GM12892 (cell line): ENCODE measurements at regions not wholly inside any gene's neighbourhood (a gene's known extent, or its start where the extent isn't known, plus 50 kb on each side); places are given as distances from the start of the nearest gene placed in this dataset.

Experiments
- DNase-seq: peaks from one replicate; pipeline ENCODE4 v3.0.0; 2011; ENCODE audit not compliant: insufficient read length
- FAIRE-seq: peaks from 2 replicates; lab custom pipeline; 2011; peaks lifted over from hg19 to GRCh38; lab: Jason Lieb, UNC
- POLR2A ChIP-seq: IDR thresholded peaks from 2 replicates; pipeline ENCODE4 v1.6.1; 2011; ENCODE audit warnings: low read depth, low read length, control low read depth
- POLR2AphosphoS5 ChIP-seq: IDR thresholded peaks from 2 replicates; pipeline ENCODE4 v1.6.1; 2011; ENCODE audit warnings: low read depth, low read length, control low read depth
- TAF1 ChIP-seq: IDR thresholded peaks from 2 replicates; pipeline ENCODE4 v1.6.1; 2011; ENCODE audit warnings: low read depth, mild to moderate bottlenecking, control low read depth, low read length, borderline replicate concordance

DNA sequence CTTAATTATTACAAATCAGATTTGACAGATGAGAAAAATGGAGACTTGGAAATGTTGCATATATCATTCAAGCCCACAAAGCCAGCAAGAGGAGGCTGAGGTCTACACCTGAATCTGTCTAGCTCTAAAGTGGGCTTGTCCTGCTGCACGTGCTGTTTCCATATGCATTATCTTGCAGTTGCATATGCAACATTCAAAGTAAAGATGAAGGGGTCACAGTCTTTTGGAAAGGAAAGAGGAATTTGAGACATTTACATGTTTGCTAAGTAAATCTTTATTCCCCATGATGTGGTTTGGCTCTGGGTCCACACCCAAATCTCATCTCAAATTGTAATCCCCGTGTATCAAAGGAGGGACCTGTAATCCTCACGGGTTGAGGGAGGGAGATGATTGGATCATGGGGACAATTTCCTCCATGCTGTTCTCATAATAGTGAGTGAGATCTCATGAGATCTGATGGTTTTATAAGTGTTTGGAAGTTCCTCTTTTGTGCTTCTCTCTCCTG, 98.3 kb downstream of the BACH1 start:
- TF ChIP-seq TAF1 (no peak), POLR2AphosphoS5 (no peak), POLR2A (no peak)
- DNase-seq = no peak
- FAIRE-seq = no peak

DNA sequence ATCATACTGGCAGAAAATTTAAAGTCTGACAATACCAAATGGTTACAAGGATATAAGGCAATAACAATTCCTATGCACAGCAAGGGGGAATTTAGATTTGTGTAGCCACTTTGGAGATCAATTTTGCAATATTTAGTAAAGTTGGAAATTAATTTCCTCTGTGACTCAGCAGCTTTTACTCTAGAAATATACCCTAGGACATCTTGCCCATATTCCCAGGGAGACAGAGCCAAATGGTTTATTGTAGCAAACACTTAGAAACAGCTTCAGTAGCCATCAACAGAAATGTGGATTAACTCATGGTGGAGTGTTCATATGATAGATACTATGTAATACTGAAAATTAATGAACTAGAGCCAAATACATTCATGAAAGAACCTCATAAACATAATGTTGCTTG, 104.6 kb downstream of the BACH1 start:
- TF ChIP-seq POLR2A (no peak), TAF1 (no peak), POLR2AphosphoS5 (no peak)
- FAIRE-seq (no peak), DNase-seq (no peak)

DNA sequence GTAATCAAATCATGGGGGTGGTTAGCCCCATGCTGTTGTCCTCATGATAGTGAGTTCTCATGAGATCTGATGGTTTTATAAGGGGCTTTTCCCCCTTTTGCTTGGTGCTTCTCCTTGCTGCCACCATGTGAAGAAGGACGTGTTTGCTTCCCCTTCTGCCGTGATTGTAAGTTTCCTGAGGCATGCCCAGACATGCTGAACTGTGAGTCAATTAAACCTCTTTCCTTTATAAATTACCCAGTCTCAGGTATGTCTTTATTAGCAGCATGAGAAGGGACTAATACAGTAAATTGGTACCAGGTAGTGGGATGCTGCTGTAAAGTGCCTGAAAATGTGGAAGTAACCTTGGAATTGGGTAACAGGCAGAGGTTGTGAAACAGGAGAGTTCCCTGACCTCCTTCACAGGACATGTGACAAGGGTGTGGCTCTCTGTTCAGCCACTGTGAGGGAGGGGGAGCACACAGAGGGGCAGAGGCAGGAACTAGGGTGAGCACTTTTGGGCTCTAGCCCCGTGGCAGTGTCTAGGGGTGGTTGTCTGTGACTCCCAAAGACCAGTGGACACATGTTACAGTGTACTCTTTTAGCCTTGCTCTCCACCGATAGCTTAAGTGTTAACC, 105.3 kb downstream of the BACH1 start:
- FAIRE-seq = no peak
- no peak for DNase-seq

DNA sequence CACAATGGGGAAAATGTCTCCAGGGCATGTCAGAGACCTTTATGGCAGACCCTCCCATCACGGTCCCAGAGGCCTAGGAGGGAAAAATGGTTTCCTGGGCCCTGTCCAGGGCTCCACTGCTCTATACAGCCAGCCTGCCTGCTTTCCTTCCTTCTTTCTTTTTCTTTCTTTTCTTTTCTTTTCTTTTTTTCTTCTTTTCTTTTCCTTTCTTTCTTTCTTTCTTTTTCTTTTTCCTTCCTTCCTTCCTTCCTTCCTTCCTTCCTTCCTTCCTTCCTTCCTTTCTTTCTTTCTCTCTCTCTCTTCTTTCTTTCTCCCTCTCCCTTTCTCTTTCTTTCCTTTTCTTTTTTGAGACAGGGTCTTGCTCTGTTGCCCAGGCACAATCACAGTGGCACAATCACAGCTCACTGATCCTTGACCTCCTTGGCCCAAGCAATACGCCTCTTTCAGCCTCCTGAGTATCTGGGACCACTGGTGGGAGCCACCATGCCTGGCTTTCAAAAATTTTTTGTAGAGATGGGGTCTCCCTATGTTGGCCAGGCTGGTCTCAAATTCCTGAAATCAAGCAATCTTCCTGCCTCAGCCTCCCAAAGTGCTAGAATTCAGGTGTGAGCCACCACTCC, 106.9 kb downstream of the BACH1 start:
- FAIRE-seq (no peak), DNase-seq (no peak)
- TF ChIP-seq POLR2AphosphoS5 = no peak
- no peak for TF ChIP-seq TAF1
- no peak for TF ChIP-seq POLR2A

More for the DNA sequence above, 105.3 kb downstream of the BACH1 start:
- TF ChIP-seq POLR2A (no peak), TAF1 (no peak), POLR2AphosphoS5 (no peak)

DNA sequence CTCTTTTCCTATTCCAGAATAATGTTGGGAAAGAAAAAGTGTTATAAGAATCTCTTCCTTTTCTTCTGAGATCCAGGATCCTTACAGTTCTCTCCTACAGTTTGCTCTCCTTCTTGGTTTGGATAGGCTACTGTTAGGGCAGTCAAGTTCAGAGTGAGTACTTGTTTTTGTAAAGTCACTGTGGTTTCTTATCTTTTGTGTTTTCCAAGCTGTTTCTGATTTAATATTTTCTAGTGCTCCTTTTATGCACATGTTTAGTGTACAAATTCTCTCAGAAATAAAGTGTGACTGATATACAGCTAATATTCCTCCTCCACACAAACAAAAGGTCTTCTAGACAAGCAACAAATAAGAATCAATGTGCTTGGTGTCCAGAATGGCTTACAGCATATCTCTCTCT, 107.7 kb downstream of the BACH1 start:
- no peak for TF ChIP-seq POLR2A
- no peak for TF ChIP-seq TAF1
- no peak for TF ChIP-seq POLR2AphosphoS5
- no peak for FAIRE-seq

DNA sequence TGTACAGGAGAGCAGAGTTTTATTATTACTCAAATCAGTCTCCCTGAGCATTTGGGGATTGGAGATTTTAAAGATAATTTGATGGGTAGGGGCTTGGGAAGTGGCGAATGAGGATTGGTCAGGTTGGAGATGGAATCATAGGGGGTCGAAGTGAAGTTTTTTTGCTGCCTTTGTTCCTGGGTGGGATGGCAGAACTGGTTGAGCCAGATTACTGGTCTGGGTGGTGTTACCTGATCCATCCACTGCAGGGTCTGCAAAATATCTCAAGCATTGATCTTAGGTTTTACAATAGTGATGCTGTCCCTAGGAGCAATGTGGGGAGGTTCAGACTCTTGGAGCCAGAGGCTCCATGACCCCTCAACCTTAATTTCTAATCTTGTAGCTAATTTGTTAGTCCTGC, 108.8 kb downstream of the BACH1 start:
- no peak for FAIRE-seq
- no peak for DNase-seq
- no peak for TF ChIP-seq TAF1
- TF ChIP-seq POLR2AphosphoS5 = no peak
- no peak for TF ChIP-seq POLR2A

More for the DNA sequence above, 107.7 kb downstream of the BACH1 start:
- DNase-seq = no peak

DNA sequence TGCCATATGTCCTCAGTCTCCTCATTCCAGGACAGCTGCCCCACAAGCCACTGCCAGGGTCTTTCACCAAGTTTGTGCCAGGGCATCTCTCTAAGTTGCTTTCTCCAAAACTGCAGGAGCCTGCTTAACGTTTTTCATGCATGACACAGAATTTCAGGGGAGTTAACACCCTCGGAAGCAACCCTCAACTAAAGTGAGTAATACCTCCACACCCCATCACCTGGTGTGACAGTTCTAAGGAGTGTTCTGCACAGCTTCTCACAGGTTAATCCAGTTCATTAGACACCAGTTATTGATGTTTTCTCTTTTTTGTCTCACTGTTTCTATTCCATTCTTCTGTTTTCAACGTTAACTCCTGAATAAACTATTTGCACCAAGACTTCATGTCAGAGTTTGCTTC, 115.0 kb downstream of the BACH1 start:
- TF ChIP-seq POLR2AphosphoS5 (no peak), TAF1 (no peak), POLR2A (no peak)
- DNase-seq = no peak
- no peak for FAIRE-seq

DNA sequence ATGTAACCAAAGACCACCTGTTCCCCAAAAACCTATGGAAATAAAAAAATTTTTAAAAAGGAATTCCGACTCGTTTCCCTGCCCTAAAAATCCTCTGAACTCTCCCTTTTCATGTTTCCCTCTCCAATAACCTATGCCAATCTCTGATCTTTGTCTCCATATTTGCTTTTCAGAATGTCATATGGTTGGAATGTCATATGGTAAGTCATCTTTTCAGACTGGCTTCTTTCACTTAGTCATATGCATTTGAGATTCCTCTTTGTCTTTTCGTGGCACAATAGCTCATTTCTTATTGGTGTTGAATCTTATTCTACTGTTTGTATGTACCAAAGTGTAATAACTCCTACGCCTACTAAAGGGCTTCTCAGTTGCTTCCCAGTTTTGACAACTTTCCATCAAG, 117.5 kb downstream of the BACH1 start:
- DNase-seq = no peak
- TF ChIP-seq POLR2A = no peak
- no peak for TF ChIP-seq POLR2AphosphoS5
- no peak for TF ChIP-seq TAF1
- FAIRE-seq = no peak

DNA sequence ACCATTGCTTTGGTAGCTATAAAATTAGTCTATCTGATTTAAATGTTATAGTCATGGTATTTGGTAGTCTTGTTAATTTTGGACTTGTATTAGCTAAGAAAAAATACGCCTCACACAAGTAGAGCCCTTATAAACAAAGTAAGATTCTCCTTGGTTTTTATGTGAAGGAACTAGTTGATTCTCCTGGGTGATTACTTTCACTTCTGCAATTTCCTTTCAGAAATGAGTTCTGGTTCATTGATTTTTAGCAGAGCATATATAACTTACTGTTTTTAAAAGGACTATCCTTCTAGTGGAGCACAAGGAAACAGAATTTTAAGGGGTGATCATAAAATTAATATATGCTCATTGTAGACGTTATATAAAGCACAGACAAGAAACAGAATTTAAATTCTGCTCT, 120.1 kb downstream of the BACH1 start:
- TF ChIP-seq POLR2AphosphoS5 (no peak), TAF1 (no peak), POLR2A (no peak)
- DNase-seq (no peak), FAIRE-seq (peak; percentile 24)

DNA sequence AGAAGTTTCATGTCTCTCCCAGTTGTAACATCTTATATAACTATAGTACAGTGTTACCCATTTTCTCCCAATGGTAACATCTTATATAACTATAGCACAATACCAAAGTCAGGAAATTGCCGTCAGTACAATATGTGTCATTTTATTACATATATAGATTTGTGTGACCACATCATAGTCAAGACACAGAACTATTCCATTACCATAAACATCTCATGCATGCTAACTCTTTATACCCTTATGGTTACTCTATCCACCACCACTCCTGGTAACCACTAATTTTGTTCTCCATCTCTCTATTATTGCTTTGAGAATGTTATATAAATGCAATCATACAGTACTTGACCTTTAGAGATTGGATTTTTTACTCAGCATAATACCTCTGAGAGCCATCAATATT, 120.7 kb downstream of the BACH1 start:
- no peak for TF ChIP-seq POLR2A
- no peak for TF ChIP-seq POLR2AphosphoS5
- no peak for TF ChIP-seq TAF1
- DNase-seq (no peak), FAIRE-seq (no peak)

DNA sequence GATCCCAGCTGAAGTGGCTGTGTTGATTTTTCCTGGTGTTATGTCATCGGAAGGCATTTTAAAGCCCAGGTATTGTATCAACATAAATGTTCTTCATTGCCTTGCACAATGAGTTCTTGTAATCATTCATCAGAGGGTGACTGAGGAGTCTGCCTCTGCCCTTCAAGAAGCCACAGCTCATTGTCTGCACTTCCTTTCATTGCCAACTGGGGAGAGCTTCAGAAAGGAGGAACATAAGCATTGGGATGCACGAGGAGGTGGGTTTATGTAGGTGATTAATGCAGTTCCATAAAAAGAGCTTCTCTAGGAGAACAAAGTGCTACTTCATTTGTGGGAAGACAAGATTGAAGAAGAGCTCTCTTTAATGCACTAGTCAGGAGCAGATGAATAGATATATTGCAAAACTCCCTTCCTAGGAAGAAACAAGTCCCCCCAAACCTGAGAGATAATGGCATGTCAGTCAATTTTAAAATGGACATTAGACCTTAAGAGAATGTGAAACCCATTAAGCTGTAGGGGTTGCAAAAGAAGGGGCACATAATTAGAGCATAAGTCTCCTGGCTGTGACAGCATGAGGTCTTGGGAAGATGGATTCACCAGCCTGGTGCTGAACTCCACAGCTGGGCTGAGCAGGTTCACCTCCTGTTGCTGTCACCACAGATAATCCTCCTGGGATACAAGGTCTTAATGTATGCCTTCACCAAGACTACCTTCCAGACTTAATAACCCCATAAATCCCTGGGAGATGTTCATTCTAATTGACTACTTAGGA, 124.6 kb downstream of the BACH1 start:
- no peak for FAIRE-seq

DNA sequence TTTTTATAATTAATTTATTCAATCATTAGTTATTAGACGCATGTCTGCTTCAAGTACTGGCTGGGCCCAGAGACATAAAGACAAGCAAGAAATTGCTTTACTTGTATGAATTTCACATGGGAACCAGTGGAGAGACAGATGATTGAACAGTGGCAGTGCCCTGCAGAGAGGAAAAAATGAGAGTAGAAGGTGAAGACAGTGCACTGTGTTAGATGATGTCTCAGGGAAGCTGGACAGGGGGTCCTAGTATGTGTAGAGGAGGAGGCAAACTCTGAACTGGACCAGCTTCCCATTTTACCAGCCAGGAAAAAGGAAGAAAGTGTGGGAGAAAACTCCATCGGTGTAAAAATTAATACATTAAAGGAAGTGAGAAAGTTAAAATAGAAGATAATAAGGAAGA, 126.0 kb downstream of the BACH1 start:
- no peak for FAIRE-seq
- TF ChIP-seq TAF1 = no peak
- no peak for TF ChIP-seq POLR2AphosphoS5
- no peak for TF ChIP-seq POLR2A
- no peak for DNase-seq

More for the DNA sequence above, 124.6 kb downstream of the BACH1 start:
- TF ChIP-seq TAF1 = no peak
- TF ChIP-seq POLR2AphosphoS5 = no peak
- TF ChIP-seq POLR2A = no peak
- no peak for DNase-seq
